Kasumi-1 (cell line): ENCODE measurements at regions not wholly inside any gene's neighbourhood (a gene's known extent, or its start where the extent isn't known, plus 50 kb on each side); places are given as distances from the start of the nearest gene placed in this dataset.

Source experiments
- DNase-seq, 2 experiments: peaks; one replicate each; lab custom pipeline; 2025; lab: John Stamatoyannopoulos, UW

- DNase-seq, result no peak
Observed at GRCh38 chr12:88310666-88311065, 168.6 kb downstream of the TMTC3 start.

GRCh38 chr12:88313554-88313953, 171.4 kb downstream of the TMTC3 start:
- no peak for DNase-seq

- no peak for DNase-seq
Observed at GRCh38 chr12:88314706-88315105, 172.6 kb downstream of the TMTC3 start.

GRCh38 chr12:88318726-88319125, 176.6 kb downstream of the TMTC3 start:
- no peak for DNase-seq

- DNase-seq, result no peak
Observed at GRCh38 chr12:88325076-88325815, 183.1 kb downstream of the TMTC3 start.

- no peak for DNase-seq
Observed at GRCh38 chr12:88325816-88326189, 183.7 kb downstream of the TMTC3 start.

GRCh38 chr12:88327276-88327675, 185.2 kb downstream of the TMTC3 start:
- DNase-seq, result no peak

GRCh38 chr12:88328090-88328489, 186.0 kb downstream of the TMTC3 start:
- peak in 1 of 2 experiments; percentile 8 for DNase-seq

GRCh38 chr12:88329833-88330232, 187.7 kb downstream of the TMTC3 start:
- DNase-seq, result no peak

- DNase-seq, result no peak
Observed at GRCh38 chr12:88334271-88334670, 192.2 kb downstream of the TMTC3 start.

GRCh38 chr12:88336076-88336739, 194.1 kb downstream of the TMTC3 start:
- no peak for DNase-seq

- DNase-seq, result no peak
Observed at GRCh38 chr12:88338486-88338885, 196.4 kb downstream of the TMTC3 start.

- no peak for DNase-seq
Observed at GRCh38 chr12:88339254-88339949, 197.3 kb downstream of the TMTC3 start.

GRCh38 chr12:88339966-88340365, 197.9 kb downstream of the TMTC3 start:
- DNase-seq, result no peak

- no peak for DNase-seq
Observed at GRCh38 chr12:88342251-88342806, 200.2 kb downstream of the TMTC3 start.

- no peak for DNase-seq
Observed at GRCh38 chr12:88351146-88351545, 209.0 kb downstream of the TMTC3 start.

- no peak for DNase-seq
Observed at GRCh38 chr12:88354691-88355090, 212.6 kb downstream of the TMTC3 start.

- DNase-seq, result no peak
Observed at GRCh38 chr12:88360343-88360742, 218.2 kb downstream of the TMTC3 start.

GRCh38 chr12:88361493-88361892, 218.8 kb downstream of the KITLG start:
- DNase-seq, result no peak

- DNase-seq, result no peak
Observed at GRCh38 chr12:88362439-88362838, 217.8 kb downstream of the KITLG start.

- DNase-seq, result no peak
Observed at GRCh38 chr12:88365403-88365802, 214.9 kb downstream of the KITLG start.

- no peak for DNase-seq
Observed at GRCh38 chr12:88366101-88366500, 214.2 kb downstream of the KITLG start.

GRCh38 chr12:88367231-88367630, 213.0 kb downstream of the KITLG start:
- peak in 1 of 2 experiments; percentile 6 for DNase-seq
